K562 (cell line): ENCODE measurements at regions not wholly inside any gene's neighbourhood (a gene's known extent, or its start where the extent isn't known, plus 50 kb on each side); places are given as distances from the start of the nearest gene placed in this dataset.

ENCODE experiments used
- BCL6 ChIP-seq: fragments of 250-450 bp; sonication (Bioruptor Pico); IDR thresholded peaks from 2 replicates; pipeline ENCODE4 v1.4.0; 2020
- BCOR ChIP-seq: fragments of 450-650 bp; IDR thresholded peaks from 2 replicates; pipeline ENCODE4 v1.6.1; 2016
- CBX1 ChIP-seq: sonication (generic); IDR thresholded peaks from 2 replicates; pipeline ENCODE4 v1.6.1; 2016; ENCODE audit warnings: antibody characterized with exemption, low read depth, mild to moderate bottlenecking
- CCNT2 ChIP-seq: IDR thresholded peaks from 2 replicates; pipeline ENCODE4 v1.6.1; 2011; ENCODE audit warnings: borderline replicate concordance, low read depth, mild to moderate bottlenecking, moderate library complexity, mixed read lengths, low read length; ENCODE audit not compliant: insufficient read length; ENCODE audit errors: extremely low read depth
- CEBPG ChIP-seq, 3 experiments: fragments of 200-800 bp in 1 of 3; sonication (Bioruptor generic) in 1 of 3; sonication (generic) in 1 of 3; formaldehyde crosslinking in 1 of 3; IDR thresholded peaks in 2 of 3; conservative IDR thresholded peaks in 1 of 3; 2 replicates each; pipeline versions ENCODE4 v1.6.1 to v1.8.0; 2016 to 2022; ENCODE audit warnings: missing compliant biosample characterization in 2 of 3, missing genetic modification characterization in 2 of 3, mild to moderate bottlenecking in 1 of 3, missing genetic modification reagents in 1 of 3
- CHD4 ChIP-seq: fragments of 200-600 bp; sonication (generic); IDR thresholded peaks from 3 replicates; pipeline ENCODE4 v1.6.1; 2012; ENCODE audit warnings: low read depth, mild to moderate bottlenecking, mixed read lengths, low read length, inconsistent platforms; ENCODE audit not compliant: insufficient read depth, insufficient replicate concordance, poor library complexity, severe bottlenecking
- CTBP1 ChIP-seq: fragments of 450-650 bp; IDR thresholded peaks from 2 replicates; pipeline ENCODE4 v1.6.1; 2016; ENCODE audit warnings: borderline replicate concordance
- E2F1 ChIP-seq: sonication (generic); formaldehyde crosslinking; IDR thresholded peaks from 2 replicates; pipeline ENCODE4 v1.8.1; 2023; ENCODE audit warnings: mild to moderate bottlenecking, missing genetic modification reagents, moderate library complexity
- HMG20B ChIP-seq: fragments of 250-450 bp; sonication (Bioruptor Pico); IDR thresholded peaks from 2 replicates; pipeline ENCODE4 v1.5.0; 2021; ENCODE audit warnings: mild to moderate bottlenecking
- HMGN3 ChIP-seq: IDR thresholded peaks from 2 replicates; pipeline ENCODE4 v1.6.1; 2011; ENCODE audit warnings: borderline replicate concordance, low read depth, mild to moderate bottlenecking, mixed read lengths, low read length; ENCODE audit not compliant: insufficient read length; ENCODE audit errors: extremely low read depth
- MAFF ChIP-seq: IDR thresholded peaks from 2 replicates; pipeline ENCODE4 v1.6.1; 2012; ENCODE audit warnings: low read length, improper control_type of control experiment
- NFYB ChIP-seq: IDR thresholded peaks from 2 replicates; pipeline ENCODE4 v1.6.1; 2011; ENCODE audit warnings: mild to moderate bottlenecking, moderate library complexity; ENCODE audit not compliant: insufficient read length; ENCODE audit errors: extremely low read depth
- PCBP1 ChIP-seq: fragments of 200-400 bp; formaldehyde crosslinking; IDR thresholded peaks from 2 replicates; pipeline ENCODE4 v1.6.1; 2018; ENCODE audit warnings: mild to moderate bottlenecking, low read depth, low read length; ENCODE audit not compliant: poor library complexity, severe bottlenecking
- RBM25 ChIP-seq: fragments of 200-400 bp; formaldehyde crosslinking; IDR thresholded peaks from 2 replicates; pipeline ENCODE4 v1.6.1; 2018; ENCODE audit warnings: low read length, low read depth, moderate library complexity; ENCODE audit not compliant: severe bottlenecking
- RUNX1 ChIP-seq: sonication (generic); IDR thresholded peaks from 2 replicates; pipeline ENCODE4 v1.6.1; 2016; ENCODE audit warnings: antibody characterized with exemption, low read depth
- SMARCA5 ChIP-seq: fragments of 450-650 bp; IDR thresholded peaks from 2 replicates; pipeline ENCODE4 v1.6.1; 2016
- THRAP3 ChIP-seq: fragments of 450-650 bp; IDR thresholded peaks from 2 replicates; pipeline ENCODE4 v1.6.1; 2016; ENCODE audit warnings: mild to moderate bottlenecking, inconsistent platforms, borderline replicate concordance
- TRIM24 ChIP-seq, 2 experiments: fragments of 450-650 bp; IDR thresholded peaks; 2 replicates each; pipeline ENCODE4 v1.6.1; 2016
- ZEB2 ChIP-seq: fragments of 450-650 bp; IDR thresholded peaks from 2 replicates; pipeline ENCODE4 v1.6.1; 2016
- ZFP36 ChIP-seq: fragments of 150-350 bp; IDR thresholded peaks from 2 replicates; pipeline ENCODE4 v1.6.1; 2018; ENCODE audit warnings: low read length, low read depth; ENCODE audit not compliant: partially characterized antibody
- ZNF586 ChIP-seq: fragments of 450-650 bp; formaldehyde crosslinking; conservative IDR thresholded peaks from 2 replicates; pipeline ENCODE4 v1.4.0; 2020; ENCODE audit warnings: mild to moderate bottlenecking, moderate library complexity

- TF ChIP-seq THRAP3: no peak
- peak; percentile 89 for TF ChIP-seq BCOR
- TF ChIP-seq RBM25: peak; percentile 97
- peak; percentile 97; the same call in 1 of the 2 replicates for TF ChIP-seq SMARCA5
- TF ChIP-seq HMG20B: no peak
- peak; percentile 72; the same call in 1 of the 2 replicates for TF ChIP-seq ZEB2
- TF ChIP-seq ZFP36: peak; percentile 96
- TF ChIP-seq NFYB: no peak
- peak; percentile 65; the same call in 1 of the 2 replicates for TF ChIP-seq CBX1
- peak; percentile 46; the same call in 1 of the 2 replicates for TF ChIP-seq CTBP1
- TF ChIP-seq PCBP1: no peak
- peak; percentile 40 for TF ChIP-seq CHD4
- no peak for TF ChIP-seq HMGN3
- no peak for TF ChIP-seq E2F1 (CRISPR knock-in tag)
- no peak for TF ChIP-seq MAFF
- no peak for TF ChIP-seq BCL6 (CRISPR knock-in tag)
- peak; percentile 48 to 74; a peak in 2 of 4 replicates for TF ChIP-seq TRIM24 (IDR thresholded peaks at IDR 0.05)
- no peak for TF ChIP-seq ZNF586 (CRISPR knock-in tag)
- TF ChIP-seq CCNT2: peak; percentile 25
- peak; percentile 95 for TF ChIP-seq CEBPG (CRISPR knock-in tag; IDR thresholded peaks at IDR 0.05)
- peak; percentile 67 to 99 for TF ChIP-seq CEBPG (tag; conservative IDR thresholded peaks at IDR 0.05 in 1 of 2, IDR thresholded peaks at IDR 0.05 in 1 of 2)
- TF ChIP-seq RUNX1: no peak
These were observed 141.4 kb downstream of the SYF2 start (continued) for GRCh38 chr1:25090707-25091422.
